ENCODE measurements at regions not wholly inside any gene's neighbourhood (a gene's known extent, or its start where the extent isn't known, plus 50 kb on each side); places are given as distances from the start of the nearest gene placed in this dataset.

DNA sequence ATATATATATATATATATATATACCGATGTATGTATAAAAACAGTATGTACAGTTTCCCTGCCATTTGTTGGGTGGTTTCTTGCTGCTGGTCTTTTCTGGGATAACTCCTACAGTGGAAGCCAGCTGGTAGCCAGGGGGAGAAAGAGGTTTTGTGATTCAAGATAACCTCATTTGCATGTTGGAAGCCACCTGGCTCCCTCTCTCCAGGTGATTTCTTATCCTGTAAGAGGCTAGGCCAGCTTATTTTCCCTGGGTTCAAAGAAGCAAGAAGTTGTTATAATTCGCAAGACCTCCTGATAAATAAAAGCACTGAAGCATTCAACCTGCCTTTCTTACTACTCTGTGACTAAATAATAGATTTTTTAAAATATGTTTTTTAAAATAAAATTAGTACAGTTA, 443.3 kb downstream of the VGLL3 start:
- H3K27ac ChIP-seq, result no peak overlapping the region

DNA sequence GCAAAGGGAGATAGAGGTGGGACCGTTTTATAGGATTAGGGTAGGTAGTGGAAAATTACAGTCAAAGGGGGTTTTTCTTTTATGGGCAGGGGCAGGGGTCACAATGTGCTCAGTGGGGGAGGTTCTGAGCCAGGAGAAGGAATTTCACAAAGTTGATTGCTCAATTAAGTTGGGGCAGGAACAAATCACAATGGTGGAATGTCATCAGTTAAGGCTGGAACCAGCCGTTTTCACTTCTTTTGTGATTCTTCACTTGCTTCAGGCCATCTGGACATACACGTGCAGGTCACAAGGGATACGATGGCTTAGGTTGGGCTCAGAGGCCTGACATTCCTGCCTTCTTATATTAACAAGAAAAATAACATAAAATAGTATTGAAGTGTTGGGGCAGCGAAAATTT, 453.8 kb downstream of the VGLL3 start:
- Mint-ChIP-seq H3K36me3 (peaks cover 2% of the 10 kb centered on the region), H3K27ac (no peak overlapping the region), H3K9me3 (peaks cover 11% of the 10 kb centered on the region), H3K27me3 (ENCODE audit: insufficient read depth, low read depth) (no peaks in the 10 kb centered on the region), H3K4me1 (no peaks in the 10 kb centered on the region), H3K4me3 (no peak overlapping the region)
- peaks cover 8% of the 10 kb centered on the region for H3K4me1 ChIP-seq
- no peak overlapping the region for H3K4me2 ChIP-seq
- no peaks in the 10 kb centered on the region for H3K36me3 ChIP-seq
- H3K9ac ChIP-seq, result no peak overlapping the region
- no peaks in the 10 kb centered on the region for H3K27me3 ChIP-seq
- peak; percentile 60 for DNase-seq (ENCODE audit: low spot score)
- H3K9me3 ChIP-seq (ENCODE audit: low read depth), result no peaks in the 10 kb centered on the region
- H3K27ac ChIP-seq, result peak overlapping the region; percentile 88
- peaks cover 9% of the 10 kb centered on the region for H3F3A ChIP-seq (ENCODE audit: low read depth)
- H3K79me2 ChIP-seq (ENCODE audit: low read depth), result no peaks in the 10 kb centered on the region
- no peak overlapping the region for H2AFZ ChIP-seq (replicated peaks)
- TF ChIP-seq EZH2 (IDR thresholded peaks at IDR 0.05) (no peak), EZH2phosphoT487 (IDR thresholded peaks at IDR 0.05) (no peak)
- TF ChIP-seq, protein P1, sequence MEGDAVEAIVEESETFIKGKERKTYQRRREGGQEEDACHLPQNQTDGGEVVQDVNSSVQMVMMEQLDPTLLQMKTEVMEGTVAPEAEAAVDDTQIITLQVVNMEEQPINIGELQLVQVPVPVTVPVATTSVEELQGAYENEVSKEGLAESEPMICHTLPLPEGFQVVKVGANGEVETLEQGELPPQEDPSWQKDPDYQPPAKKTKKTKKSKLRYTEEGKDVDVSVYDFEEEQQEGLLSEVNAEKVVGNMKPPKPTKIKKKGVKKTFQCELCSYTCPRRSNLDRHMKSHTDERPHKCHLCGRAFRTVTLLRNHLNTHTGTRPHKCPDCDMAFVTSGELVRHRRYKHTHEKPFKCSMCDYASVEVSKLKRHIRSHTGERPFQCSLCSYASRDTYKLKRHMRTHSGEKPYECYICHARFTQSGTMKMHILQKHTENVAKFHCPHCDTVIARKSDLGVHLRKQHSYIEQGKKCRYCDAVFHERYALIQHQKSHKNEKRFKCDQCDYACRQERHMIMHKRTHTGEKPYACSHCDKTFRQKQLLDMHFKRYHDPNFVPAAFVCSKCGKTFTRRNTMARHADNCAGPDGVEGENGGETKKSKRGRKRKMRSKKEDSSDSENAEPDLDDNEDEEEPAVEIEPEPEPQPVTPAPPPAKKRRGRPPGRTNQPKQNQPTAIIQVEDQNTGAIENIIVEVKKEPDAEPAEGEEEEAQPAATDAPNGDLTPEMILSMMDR (IDR thresholded peaks at IDR 0.05), result no peak
- no peak overlapping the region for H3K4me3 ChIP-seq
- H4K20me1 ChIP-seq (ENCODE audit: low read depth), result no peaks in the 10 kb centered on the region

More for the DNA sequence above, 443.3 kb downstream of the VGLL3 start:
- Histone ChIP-seq H3K9me3 (ENCODE audit: low read depth) (no peaks in the 10 kb centered on the region), H2AFZ (replicated peaks) (no peak overlapping the region), H3K27me3 (no peaks in the 10 kb centered on the region), H3F3A (ENCODE audit: low read depth) (no peaks in the 10 kb centered on the region), H3K4me2 (no peak overlapping the region), H3K9ac (no peak overlapping the region), H4K20me1 (ENCODE audit: low read depth) (no peaks in the 10 kb centered on the region), H3K36me3 (no peaks in the 10 kb centered on the region), H3K79me2 (ENCODE audit: low read depth) (no peaks in the 10 kb centered on the region), H3K4me3 (no peak overlapping the region), H3K4me1 (peaks cover 7% of the 10 kb centered on the region)
- peaks cover 2% of the 10 kb centered on the region for H3K27me3 Mint-ChIP-seq (ENCODE audit: insufficient read depth, low read depth)
- no peak overlapping the region for H3K27ac Mint-ChIP-seq
- H3K4me3 Mint-ChIP-seq, result no peak overlapping the region
- DNase-seq (ENCODE audit: low spot score), result peak; percentile 15
- no peaks in the 10 kb centered on the region for H3K4me1 Mint-ChIP-seq
- H3K9me3 Mint-ChIP-seq, result no peaks in the 10 kb centered on the region
- H3K36me3 Mint-ChIP-seq, result no peaks in the 10 kb centered on the region
- TF ChIP-seq EZH2phosphoT487 (IDR thresholded peaks at IDR 0.05), result no peak
- TF ChIP-seq EZH2 (IDR thresholded peaks at IDR 0.05), result no peak
- TF ChIP-seq, protein P1 (IDR thresholded peaks at IDR 0.05), result no peak

DNA sequence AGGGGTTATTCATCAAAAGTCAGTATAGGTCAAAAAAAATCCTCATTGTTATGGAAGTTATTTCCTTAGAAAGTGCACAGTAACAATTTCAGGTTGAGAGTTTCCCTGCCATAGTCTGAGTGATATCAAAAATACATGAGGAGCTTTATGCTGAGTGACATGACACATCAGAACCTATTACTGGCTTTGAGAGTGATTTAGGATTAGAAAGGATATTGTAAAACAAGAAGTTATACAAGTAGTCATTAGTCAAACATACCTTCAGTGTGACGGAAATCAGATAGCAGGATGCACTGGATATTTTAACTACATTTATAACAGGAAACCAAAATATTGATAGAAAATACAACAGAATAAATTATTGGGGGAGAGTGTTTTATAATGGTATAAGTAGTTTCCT, 471.1 kb downstream of the VGLL3 start:
- Histone ChIP-seq H3K79me2 (ENCODE audit: low read depth) (no peaks in the 10 kb centered on the region), H3K27me3 (no peaks in the 10 kb centered on the region), H2AFZ (replicated peaks) (no peak overlapping the region), H3K27ac (no peak overlapping the region), H3K9me3 (ENCODE audit: low read depth) (no peaks in the 10 kb centered on the region), H3K4me3 (no peak overlapping the region), H3K9ac (no peak overlapping the region), H3K4me2 (no peak overlapping the region), H4K20me1 (ENCODE audit: low read depth) (no peaks in the 10 kb centered on the region), H3F3A (ENCODE audit: low read depth) (no peaks in the 10 kb centered on the region), H3K36me3 (no peaks in the 10 kb centered on the region), H3K4me1 (no peaks in the 10 kb centered on the region)
- no peaks in the 10 kb centered on the region for H3K9me3 Mint-ChIP-seq
- H3K27me3 Mint-ChIP-seq (ENCODE audit: insufficient read depth, low read depth), result no peaks in the 10 kb centered on the region
- no peak overlapping the region for H3K27ac Mint-ChIP-seq
- H3K36me3 Mint-ChIP-seq, result no peaks in the 10 kb centered on the region
- H3K4me1 Mint-ChIP-seq, result no peaks in the 10 kb centered on the region
- H3K4me3 Mint-ChIP-seq, result no peak overlapping the region
- TF ChIP-seq, protein P1 (IDR thresholded peaks at IDR 0.05), result no peak
- TF ChIP-seq EZH2phosphoT487 (IDR thresholded peaks at IDR 0.05) (no peak), EZH2 (IDR thresholded peaks at IDR 0.05) (no peak)
- no peak for DNase-seq (ENCODE audit: low spot score)
